ENCODE measurements at regions not wholly inside any gene's neighbourhood (a gene's known extent, or its start where the extent isn't known, plus 50 kb on each side); places are given as distances from the start of the nearest gene placed in this dataset.

DNA sequence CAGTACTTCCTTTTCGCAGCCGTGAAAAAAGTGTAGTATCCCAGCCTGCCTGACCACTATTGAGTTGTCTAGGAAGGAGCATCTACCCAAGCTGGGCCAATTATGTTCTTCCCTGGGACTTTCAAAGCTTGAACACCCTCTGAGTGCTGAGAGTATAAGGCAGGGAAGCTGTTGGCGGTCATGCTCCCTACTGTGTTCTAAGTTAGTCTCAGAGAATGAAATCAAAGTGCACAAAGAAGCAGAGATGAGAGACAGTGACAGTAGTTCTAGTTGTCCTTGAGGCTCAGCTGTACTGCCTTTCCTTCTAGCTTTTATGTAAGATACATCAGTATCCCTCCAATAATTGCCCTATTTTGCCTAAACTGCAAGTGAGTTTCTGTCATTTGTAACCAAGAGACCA is 427.1 kb upstream of the SEL1L start:
- no peaks in the 10 kb centered on the region for H3K9me3 ChIP-seq
- H3K36me3 ChIP-seq = no peaks in the 10 kb centered on the region
- no peaks in the 10 kb centered on the region for H3K4me1 ChIP-seq (ENCODE audit: insufficient read depth)
- intact Hi-C loops (cut with DNase I) = no loop called here
- H3K4me3 ChIP-seq = no peak overlapping the region
- TF ChIP-seq POLR2A (IDR thresholded peaks at IDR 0.05) (no peak), EP300 (IDR thresholded peaks at IDR 0.05) (no peak), CTCF (IDR thresholded peaks at IDR 0.05) (no peak)
- no peaks in the 10 kb centered on the region for H3K27me3 ChIP-seq
- 89 to 97% (median 93%) methylated on average over 3 of the region's 3 CpGs for WGBS, 3 donors
- DNase-seq = no peak
- H3K27ac ChIP-seq = no peak overlapping the region

- no peak for DNase-seq
- Histone ChIP-seq H3K4me1 (ENCODE audit: insufficient read depth) (no peaks in the 10 kb centered on the region), H3K9me3 (no peaks in the 10 kb centered on the region), H3K4me3 (no peak overlapping the region), H3K36me3 (no peaks in the 10 kb centered on the region), H3K27ac (no peak overlapping the region), H3K27me3 (no peaks in the 10 kb centered on the region)
- intact Hi-C loops (cut with DNase I) = no loop called here
- TF ChIP-seq EP300 (IDR thresholded peaks at IDR 0.05) (no peak), CTCF (IDR thresholded peaks at IDR 0.05) (no peak), POLR2A (IDR thresholded peaks at IDR 0.05) (no peak)
- 88 to 92% (median 89%) methylated on average over 1 of the region's 1 CpG for WGBS, 3 donors
These were observed 430.2 kb upstream of the SEL1L start for GRCh38 chr14:81963846-81964245.

- intact Hi-C loops (cut with DNase I) = no loop called here
These were observed 436.7 kb upstream of the SEL1L start for GRCh38 chr14:81970307-81970706.

DNA sequence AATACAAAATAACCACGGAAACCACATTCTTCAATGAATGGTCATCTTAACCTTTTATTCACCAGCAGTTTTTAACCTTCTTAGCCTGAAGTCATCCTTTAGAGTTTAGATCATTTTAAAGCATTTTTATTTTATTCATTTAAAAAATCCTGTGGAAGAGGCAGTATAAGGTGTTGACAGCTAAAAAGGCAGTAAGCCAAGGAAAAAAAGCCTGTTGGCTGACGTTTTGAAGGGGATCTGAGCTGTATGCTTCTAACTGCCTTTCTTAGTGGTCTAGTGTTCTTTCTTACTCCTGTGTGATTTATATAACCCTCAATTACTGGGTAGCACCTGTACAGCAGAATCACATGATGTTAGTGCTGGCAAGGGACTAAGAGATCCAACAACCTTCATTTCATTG is 438.3 kb upstream of the SEL1L start:
- WGBS, 3 donors = 7 to 15% (median 14%) methylated on average over 2 of the region's 2 CpGs
- no peak for DNase-seq
- H3K27ac ChIP-seq = no peak overlapping the region
- intact Hi-C loops (cut with DNase I) = loop anchor here in 1 of 4 donors (1.0 kb wide), 1 partner anchor 24 kb away; no protein-coding TSS in a partner anchor
- no peaks in the 10 kb centered on the region for H3K27me3 ChIP-seq
- H3K4me1 ChIP-seq (ENCODE audit: insufficient read depth) = no peaks in the 10 kb centered on the region
- H3K4me3 ChIP-seq = no peak overlapping the region
- TF ChIP-seq EP300 (IDR thresholded peaks at IDR 0.05) (no peak), CTCF (IDR thresholded peaks at IDR 0.05) (no peak), POLR2A (IDR thresholded peaks at IDR 0.05) (no peak)
- no peaks in the 10 kb centered on the region for H3K36me3 ChIP-seq
- no peaks in the 10 kb centered on the region for H3K9me3 ChIP-seq

More at GRCh38 chr14:81970307-81970706, 436.7 kb upstream of the SEL1L start:
- no peaks in the 10 kb centered on the region for H3K4me1 ChIP-seq (ENCODE audit: insufficient read depth)
- H3K27me3 ChIP-seq = no peaks in the 10 kb centered on the region
- no peak for DNase-seq
- H3K27ac ChIP-seq = no peak overlapping the region
- 8 to 39% (median 10%) methylated on average over 5 of the region's 5 CpGs for WGBS, 3 donors
- TF ChIP-seq EP300 (IDR thresholded peaks at IDR 0.05) (no peak), CTCF (IDR thresholded peaks at IDR 0.05) (no peak), POLR2A (IDR thresholded peaks at IDR 0.05) (no peak)
- H3K9me3 ChIP-seq = no peaks in the 10 kb centered on the region
- no peaks in the 10 kb centered on the region for H3K36me3 ChIP-seq
- H3K4me3 ChIP-seq = no peak overlapping the region

Data from ovary (tissue), 7 donors.